Hippocampal formation (tissue), 2 donors: ENCODE measurements at regions not wholly inside any gene's neighbourhood (a gene's known extent, or its start where the extent isn't known, plus 50 kb on each side); places are given as distances from the start of the nearest gene placed in this dataset.
"Not testable (repeated sequence)": the region's sequence is repeated elsewhere in the genome, so short reads cannot be mapped to it uniquely, and the experiment has no call there.

ENCODE experiments used
- DNase-seq, 2 donors: peaks; one replicate each; lab custom pipeline; 2025; lab: John Stamatoyannopoulos, UW

DNA sequence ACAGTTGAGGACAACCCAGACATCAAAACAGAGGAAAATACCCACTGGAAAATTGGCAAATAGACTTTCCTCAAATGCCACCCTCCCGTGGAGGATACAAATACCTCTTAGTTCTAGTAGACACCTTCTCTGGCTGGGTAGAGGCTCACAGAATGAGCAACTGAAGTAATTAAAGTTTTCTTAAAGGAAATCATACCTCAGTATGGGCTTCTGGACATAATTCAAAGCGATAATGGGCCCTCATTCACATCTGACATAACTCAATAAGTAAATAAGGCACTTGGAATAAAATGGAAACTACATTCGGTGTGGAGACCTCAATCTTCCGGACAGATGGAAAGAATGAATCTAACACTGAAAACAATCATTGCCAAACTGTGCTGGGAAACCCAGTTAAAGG lies 115.2 kb upstream of the PLCL2 start:
- DNase-seq: no peak

DNA sequence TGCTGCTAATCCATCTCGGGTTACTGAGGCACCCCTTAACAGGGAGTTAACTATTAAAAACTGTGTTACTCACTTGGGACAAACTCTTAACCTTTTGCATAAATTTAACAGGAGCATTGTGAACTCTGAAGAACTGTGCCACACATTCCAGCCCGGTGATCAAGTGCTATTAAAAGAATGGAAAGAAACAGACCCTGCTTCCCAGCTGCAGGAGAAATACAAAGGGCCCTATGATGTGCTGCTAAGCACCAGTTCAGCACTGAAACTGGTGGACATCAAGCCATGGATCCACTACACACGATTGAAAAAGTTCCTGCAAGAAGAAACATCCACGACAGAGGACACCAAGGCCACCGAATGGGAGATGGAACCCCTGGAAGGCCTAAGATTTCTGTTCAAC lies 114.7 kb upstream of the PLCL2 start:
- DNase-seq: no peak

DNA sequence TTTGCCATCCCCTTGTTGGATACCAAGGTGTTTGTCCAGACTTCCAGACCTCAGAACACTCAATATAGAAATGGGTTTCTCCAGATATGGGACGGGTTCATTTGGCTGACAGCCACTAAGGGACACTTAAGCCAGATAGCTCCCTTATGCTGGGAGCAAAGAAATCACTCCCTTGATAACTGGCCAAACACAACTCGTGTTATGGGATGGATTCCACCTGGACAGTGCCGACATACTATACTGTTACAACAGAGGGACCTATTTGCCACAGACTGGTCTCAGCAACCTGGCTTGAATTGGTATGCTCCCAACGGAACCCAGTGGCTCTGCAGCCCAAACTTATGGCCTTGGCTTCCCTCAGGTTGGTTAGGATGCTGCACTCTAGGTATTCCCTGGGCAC lies 114.0 kb upstream of the PLCL2 start:
- no peak for DNase-seq

DNA sequence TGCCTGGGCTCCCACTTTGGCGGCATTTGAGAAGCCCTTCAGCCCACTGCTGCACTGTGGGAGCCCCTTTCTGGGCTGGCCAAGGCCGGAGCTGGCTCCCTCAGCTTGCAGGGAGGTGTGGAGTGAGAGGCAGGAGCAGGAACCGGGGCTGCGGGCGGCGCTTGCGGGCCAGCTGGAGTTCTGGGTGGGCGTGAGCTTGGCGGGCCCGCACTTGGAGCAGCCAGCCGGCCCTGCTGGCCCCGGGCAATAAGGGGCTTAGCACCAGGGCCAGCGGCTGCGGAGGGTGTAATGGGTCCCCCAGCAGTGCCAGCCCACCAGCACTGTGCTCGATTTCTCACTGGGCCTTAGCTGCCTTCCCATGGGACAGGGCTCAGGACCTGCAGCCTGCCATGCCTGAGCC lies 111.2 kb upstream of the PLCL2 start:
- DNase-seq: not testable (repeated sequence)

DNA sequence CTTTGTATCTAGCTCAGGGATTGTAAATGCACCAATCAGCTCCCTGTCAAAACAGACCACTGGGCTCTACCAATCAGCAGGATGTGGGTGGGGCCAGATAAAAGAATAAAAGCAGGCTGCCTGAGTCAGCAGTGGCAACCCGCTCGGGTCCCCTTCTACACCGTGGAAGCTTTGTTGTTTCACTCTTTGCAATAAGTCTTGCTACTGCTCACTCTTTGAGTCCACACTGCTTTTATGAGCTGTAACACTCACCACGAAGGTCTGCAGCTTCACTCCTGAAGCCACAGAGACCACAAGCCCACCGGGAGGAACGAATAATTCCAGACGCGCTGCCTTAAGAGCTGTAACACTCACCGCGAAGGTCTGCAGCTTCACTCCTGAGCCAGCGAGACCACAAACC lies 110.2 kb upstream of the PLCL2 start:
- DNase-seq: not testable (repeated sequence)

DNA sequence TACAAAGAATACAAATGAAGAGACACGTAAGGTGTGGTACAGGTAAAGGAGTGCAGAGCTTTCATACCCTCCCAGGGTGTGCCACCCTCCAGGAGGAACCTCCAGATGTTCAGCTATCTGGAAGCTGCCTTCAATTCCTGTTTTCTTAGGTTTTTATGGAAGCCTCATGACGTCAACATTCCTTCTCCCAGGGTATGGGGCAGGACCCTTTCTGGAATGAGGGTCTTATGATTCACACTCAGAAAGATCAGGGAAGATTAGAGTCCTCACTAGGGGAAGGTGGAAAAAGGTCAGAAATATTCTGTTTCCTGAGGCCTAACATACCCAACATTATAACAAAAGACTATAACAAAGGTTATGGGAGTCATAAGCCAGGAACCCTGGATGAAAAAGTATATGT lies 99.8 kb upstream of the PLCL2 start:
- DNase-seq: no peak

DNA sequence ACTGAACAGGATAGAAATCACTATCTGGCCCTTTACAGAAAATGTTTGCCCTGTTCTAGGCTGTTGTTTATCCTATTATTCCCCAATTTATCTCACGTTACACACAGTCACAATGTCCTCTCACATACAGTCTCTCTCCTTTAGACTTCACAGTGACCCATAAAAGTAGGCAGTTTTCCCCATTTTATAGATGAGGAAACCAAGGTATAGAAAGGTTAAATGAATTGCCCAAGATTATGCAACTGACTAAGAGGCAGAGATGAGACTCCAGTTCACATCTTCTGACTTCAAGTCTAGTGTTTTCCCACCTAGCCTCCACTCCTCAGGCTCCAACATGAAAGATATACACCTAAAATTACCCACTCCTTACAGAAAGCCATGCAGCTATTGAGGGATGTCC lies 99.3 kb upstream of the PLCL2 start:
- DNase-seq: no peak

DNA sequence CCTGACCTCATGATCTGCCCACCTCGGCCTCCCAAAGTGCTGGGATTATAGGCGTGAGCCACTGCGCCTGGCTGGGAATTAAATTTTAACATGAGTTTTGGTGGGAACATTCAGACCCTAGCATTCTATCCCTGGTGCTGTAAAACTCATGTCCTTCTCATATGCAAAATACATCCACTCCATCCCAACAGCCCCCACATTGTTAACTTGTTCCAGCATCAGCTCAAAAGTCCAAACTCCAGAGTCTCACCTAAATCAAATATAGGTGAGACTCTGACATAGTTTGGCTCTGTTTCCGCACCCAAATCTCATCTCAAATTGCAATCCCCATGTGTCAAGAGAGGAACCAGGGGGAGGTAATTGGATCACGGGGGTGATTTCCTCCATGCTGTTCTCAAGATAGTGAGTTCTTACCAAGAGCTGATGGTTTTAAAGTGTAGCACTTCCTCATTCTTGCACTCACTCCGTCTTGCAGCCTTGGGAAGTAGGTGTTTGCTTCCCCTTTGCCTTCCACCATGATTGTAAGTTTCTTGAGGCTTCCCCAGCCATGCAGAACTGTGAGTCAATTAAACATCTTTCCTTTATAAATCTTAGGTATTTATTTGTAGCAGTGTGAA lies 96.2 kb upstream of the PLCL2 start:
- no peak for DNase-seq

DNA sequence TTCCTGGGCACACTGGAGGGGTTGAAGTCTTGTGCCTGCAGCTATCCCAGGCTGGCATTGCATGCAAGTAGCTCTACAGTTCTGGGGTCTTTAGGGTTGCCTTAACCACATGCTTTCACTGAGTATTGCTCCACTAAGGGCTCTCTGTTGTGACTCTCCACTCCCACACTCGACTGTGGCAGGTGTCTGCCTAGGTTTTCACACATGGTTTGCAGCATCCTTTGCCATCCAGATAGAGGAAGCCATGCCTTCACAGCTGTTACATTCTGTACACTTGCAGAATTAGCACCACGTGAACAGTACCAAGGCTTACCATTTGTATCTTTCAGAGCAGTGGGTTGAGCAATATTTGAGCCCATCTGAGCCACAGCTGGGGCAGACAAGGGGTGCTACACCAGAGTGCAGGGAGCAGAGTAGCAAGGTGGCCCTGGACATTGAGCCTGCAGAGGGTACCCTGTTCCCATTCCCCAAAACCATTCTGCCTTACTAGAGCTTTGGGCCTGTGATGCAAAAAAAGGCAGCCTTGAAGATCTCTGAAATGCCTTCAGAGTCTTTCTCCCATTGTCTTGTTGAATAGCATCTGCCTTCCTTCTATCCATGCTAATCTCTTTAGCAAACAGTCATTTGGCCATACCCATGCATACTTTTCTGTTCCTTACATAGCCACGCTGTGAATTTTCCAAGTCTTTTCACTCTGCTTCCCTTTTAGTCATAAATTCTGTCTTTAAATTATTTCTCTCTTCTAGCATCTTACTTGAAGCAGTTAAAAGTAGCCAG lies 95.2 kb upstream of the PLCL2 start:
- DNase-seq: peak in 1 of 2 donors; percentile 14

DNA sequence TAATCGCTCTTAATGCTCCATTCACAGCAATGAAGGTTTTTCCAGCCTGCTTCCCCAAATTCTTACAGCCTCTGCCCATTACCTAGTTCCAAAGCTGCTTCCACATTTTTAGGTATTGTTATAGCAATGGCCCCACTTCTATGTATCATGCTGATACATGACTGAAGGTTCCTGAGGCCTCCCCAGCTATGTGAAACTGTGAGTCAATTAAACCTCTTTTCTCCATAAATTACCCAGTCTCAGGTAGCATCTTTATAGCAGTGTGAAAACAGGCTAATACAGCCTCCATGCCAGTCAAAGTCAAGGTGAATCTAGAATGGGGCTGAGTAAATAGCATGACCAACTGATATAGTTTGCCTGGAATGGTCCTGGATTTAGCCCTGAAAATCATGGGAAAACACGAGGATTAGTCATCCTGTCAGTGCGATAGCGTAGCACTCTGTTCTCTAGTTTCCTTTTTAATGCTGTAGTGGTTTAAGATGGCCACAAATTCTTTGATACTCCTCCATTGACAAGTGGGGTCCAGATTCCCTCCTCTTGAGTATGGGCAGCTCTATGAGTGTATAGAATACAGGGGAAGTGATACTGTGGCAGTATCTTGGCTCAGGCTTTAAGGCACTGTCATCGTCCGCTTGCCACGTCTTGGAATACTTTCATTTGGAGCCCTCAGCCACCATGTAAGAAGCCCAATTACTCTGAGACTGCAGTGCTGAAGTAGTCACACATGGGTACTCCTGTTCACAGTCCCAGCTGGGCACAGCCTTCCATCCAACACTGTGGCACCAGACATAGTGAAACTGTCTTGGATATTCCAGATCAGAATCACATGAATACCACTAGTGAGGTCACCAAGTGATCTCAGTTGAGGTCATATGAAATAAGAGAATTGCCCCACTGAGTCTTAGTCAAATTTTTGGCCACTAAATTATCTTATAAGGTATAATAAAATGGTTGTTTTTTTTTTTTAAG lies 94.0 kb upstream of the PLCL2 start:
- no peak for DNase-seq

DNA sequence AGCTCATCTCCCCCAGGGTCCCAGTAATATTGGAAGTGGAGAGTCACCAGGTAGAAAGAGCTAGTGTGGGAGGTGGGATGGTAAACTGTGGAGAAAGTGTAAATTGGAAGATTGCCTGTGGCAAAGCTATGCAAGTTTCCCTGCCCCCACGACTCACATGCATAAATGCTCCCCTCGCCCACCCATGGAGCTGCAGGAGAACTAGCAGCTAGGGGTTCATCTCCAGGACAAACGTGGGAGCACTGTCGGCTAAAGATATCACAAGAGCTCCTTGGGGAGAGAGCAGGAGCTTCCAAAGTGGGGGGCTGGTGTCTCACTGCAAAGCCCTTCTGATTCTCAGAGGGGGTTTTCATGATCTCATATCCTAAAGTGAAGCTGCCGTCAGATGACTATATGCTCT lies 91.4 kb upstream of the PLCL2 start:
- DNase-seq: no peak

DNA sequence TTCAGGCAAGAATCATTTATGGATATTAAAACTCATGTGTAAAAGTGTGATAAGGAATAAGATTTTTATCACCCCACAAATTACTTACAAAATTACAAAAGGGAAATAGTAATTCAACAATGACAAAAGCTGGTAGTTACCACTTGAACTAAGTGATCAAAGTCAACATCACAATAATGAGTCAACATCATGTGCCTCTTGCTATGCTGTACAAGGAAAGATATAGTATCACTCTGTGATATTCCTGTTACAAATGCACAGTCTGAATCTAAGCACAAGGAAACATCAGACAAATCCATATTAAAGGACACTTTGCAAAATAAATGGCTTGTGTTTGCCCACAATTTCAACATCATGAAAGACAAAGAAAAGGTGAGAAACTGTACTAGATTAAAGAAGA lies 90.5 kb upstream of the PLCL2 start:
- DNase-seq: no peak

DNA sequence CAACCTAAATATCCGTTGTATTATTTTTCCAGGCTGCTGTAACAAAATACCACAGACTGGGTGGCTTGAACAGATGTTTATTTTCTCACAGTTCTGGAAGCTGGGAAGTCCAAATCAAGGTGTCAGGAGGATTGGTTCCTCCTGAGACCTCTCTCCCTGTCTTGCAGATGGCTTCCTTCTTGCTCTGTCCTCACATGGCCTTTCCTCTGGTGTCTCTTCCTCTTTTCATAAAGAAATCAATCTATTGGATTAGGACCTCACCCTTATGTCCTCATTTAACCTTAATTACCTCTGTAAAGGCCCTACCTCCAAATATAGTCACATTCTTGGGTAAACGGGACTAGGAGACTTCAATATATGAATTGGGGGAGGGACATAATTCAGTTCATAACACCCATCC lies 89.2 kb upstream of the PLCL2 start:
- DNase-seq: no peak

DNA sequence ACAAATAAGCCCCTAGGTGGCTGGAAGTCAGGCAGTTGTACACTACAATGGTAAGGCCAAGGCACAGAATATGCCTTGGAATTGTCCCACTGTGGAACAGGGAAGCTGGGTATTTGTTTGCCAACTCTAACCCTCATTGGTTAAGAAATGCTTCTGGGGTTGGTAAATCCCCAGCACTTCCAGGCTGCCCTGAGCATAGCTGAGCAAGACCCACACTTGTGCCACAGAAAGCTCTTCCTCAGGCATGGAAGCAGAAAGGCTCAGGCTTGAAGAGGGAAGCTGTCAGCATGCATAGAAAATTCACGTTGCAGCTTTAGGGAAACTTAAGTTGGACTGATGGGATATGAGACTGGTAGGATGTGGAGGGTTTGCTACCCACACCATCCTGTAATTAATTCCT lies 86.9 kb upstream of the PLCL2 start:
- no peak for DNase-seq

DNA sequence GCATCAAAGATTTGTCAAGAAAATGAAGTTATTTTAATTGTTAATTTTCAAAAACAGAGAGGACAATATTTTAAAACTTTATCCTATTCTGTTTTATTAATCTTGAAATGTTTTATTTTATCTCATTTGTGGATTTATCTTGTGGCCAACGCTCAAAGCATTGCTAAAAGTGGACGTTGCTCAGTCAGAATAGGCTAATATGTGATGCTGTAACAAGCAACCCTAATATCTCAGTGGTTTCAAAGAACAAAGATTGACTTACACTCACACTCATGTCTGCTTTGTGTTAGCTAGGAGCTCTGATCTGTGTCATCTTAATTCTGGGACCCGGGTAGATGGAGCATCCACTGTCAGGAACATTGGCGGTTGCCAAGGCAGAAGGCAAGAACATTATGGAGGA lies 86.0 kb upstream of the PLCL2 start:
- DNase-seq: no peak

DNA sequence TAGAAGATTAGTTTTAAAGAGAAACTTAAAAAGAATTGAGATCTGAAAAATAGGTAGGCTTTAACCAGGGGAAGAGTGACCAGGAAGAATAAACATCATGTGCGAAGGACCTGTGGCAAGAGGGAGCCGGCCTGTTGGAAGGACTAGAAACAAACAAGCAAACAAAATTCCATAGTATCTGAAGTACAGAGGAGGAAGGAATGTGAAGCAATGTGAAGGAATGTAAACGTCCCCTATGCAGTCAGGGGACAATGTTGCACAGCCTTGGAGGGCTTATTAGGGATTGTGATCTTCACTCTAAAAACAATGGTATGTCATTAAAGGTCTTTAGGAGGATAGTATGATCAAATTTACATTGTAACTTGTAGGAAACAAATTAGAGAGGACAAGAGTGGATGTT lies 84.4 kb upstream of the PLCL2 start:
- DNase-seq: no peak

DNA sequence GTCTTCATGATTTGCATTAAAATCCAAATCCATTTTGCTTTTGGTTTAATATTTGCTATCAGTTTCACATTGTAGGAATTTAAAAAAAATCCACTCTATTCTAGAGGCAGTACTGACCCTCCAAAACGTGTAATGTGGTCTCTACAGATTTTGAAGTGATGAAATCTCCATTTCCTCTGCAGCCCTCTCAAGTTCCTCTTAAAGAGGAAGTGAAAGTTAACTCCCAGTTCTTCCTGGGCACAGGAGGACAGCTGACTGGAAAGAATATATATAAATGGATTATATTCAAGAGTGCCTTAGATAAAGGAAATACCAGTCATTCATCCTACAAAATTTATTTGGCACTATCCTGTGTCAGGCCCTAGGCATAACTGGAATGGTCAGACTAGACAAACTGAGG lies 83.5 kb upstream of the PLCL2 start:
- DNase-seq: no peak

DNA sequence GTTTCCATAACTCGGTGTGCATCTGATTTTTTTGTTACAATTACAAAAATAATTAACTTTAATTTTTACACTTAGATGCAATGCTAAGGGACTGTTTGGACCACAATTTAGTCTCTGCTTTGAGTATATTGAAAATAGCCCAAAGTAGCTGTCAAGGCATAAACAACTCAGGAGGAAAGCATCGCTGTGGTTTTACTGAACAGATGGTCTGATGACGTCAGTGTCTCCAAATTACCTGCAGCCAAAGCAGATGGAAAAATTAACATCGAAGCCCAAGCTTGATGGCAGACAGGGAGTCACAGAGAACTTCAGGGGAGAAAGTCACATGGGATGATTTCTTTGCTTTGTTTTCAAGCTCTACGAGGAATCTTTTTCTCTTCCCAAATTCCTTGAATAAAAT lies 83.1 kb upstream of the PLCL2 start:
- DNase-seq: no peak

DNA sequence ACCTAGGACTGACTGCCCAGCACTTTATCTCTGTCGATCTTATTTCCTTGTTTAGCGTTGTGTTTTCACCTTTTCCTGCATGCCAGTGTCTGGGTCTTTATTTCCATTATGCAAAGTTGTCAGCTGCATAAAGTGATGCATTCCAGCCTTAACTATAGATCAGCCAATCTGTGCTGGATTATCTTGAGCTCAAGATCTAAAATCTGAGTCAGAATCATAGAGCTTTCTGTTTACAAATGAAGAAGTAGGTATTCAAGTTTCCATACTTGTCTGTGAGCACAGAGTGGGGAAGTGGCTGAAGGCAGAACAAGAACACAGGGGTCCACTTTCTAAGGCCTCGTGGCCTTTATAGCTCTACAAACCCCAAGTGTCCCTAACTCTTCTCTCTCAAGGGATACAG lies 82.4 kb upstream of the PLCL2 start:
- no peak for DNase-seq

DNA sequence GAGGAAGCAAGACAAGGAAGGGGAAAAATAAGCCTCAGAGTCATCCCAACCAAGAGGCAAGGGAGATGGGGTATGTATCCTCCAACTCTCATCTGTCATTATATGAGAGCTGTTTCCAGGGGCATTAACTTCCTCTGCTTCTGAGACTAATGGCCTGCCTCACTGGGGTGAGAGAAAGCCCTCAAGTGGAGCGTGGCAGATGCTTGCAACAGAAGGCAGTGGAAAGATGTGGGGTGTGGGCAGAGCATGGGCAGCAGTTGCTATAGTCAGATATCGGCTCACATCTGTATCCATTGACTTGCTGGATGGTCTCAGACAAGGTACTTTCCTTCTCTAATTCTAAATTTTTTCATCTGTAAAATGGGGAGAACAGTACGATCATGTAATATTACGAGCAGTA lies 81.7 kb upstream of the PLCL2 start:
- DNase-seq: no peak

DNA sequence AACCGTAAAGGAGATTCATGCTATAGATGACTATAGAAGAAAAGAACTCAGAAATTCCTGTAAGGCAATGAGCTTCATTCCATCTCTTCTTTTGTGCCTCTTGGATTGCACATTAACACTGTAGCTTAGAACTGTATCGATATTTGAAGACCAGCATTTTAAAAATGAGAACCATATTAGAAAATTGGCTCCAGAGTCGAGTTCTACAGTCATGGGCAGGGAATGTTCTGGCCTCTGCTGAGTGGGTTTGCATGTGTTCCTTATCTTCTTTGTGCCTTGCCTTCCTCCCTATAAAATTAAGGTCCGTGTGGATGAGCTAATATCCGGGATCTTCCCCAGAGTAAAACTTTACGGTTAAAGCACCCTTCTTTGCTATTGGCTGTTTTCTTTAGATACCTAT lies 77.4 kb upstream of the PLCL2 start:
- no peak for DNase-seq

DNA sequence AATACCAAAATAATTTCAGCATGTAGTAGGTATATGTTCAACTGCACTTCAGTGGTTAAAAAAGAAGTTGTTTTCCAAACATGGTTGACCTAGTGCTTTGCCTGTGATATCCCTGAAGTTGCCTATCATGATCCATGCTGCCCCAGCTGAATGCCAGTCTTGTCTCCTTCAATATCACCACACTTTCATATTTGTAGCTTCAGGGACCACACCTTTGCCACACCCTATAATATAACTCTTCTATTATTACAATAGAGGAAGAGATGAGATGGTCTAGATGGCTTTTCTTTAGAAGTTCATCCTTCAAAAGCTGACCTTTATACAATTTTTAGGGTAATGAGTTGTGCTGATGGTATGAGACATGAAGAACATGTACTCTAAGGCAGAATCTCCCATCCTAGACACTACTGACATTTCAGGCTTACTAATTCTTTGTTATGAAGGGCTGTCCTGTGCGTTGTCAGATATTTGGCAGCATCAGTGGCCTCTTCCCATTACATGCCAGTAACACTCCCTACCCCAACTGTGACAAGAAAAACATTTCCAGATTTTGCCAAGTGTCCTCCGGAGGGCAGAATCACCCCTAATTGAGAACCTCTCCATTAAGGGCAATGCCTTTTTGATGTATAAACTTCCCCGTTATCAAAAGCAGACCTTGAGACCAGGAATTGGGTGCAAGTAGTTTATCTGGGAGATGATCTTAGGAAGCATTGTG lies 76.2 kb upstream of the PLCL2 start:
- DNase-seq: no peak
